ENCODE measurements at regions not wholly inside any gene's neighbourhood (a gene's known extent, or its start where the extent isn't known, plus 50 kb on each side); places are given as distances from the start of the nearest gene placed in this dataset.

DNA sequence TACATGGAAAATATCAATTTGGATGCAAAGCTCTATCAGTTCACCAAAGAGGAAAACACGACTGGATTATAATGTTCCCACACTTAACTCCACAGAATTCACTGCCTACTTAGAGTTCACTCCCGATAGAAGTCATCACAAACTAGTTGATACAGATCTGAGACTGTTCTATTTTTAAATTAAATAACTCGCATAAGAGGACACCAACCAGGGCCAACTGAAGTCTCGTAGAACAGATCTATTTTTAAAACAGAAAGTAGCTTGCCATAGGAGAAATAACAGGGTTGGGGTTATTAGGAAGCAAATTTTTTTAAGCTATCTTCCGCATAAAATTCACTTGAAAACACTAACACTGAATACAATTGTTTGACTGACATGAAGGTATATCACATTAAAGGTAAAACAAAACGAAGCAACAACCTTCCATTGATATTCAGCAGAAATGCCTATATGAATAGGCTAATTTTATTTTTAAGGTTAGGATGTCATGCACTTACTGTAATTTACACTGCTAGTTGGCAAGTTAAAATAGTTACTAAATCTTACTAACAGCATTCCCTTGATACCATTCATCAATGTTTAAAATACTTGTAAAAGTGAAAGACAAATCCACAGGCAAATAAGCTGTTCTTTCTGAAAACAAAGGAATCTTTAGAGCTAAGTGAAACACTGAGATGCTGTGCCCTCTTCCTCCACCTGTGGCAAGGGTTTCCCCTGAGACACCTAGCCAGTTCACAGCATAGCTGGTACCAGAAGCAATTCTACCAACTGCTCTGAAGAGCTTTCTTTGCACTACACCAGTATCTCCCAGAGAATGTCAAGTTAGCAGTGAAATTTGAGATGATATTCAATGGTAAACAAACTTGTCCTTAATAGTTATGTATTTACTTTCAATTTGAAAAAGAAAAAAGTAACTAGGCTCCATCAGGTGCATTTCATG is 186.7 kb upstream of the ANK3 start:
- H3K36me3 ChIP-seq (replicated peaks; ENCODE audit: control insufficient read depth, insufficient read depth, low read length) = no peaks in the 10 kb centered on the region
- DNase-seq = no peak
- no peaks in the 10 kb centered on the region for H3K27me3 ChIP-seq (ENCODE audit: control insufficient read depth, insufficient read depth, low read length)
- no peak overlapping the region for H3K4me3 ChIP-seq (ENCODE audit: insufficient read depth, low read depth, low read length)

DNA sequence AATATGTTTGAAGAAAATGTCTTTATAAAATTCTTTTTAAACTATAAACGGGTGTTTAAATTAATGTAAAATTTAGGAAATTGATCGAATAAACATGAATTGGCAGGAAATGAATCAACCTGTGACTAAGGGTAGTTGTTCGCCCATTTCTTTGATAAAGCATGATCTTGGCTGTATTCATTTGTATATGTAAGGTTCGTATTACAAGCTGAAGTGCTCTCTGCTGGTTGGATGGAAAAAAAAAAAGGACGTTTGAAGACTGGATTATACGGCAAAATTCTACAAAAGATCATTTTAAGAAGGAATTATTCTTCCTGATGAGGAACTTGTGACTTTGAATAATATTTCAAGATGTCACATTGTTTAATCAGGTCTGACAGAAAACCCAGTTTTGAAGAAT is 185.4 kb upstream of the ANK3 start:
- DNase-seq = no peak
- no peaks in the 10 kb centered on the region for H3K36me3 ChIP-seq (replicated peaks; ENCODE audit: control insufficient read depth, insufficient read depth, low read length)
- H3K27me3 ChIP-seq (ENCODE audit: control insufficient read depth, insufficient read depth, low read length) = no peaks in the 10 kb centered on the region
- no peak overlapping the region for H3K4me3 ChIP-seq (ENCODE audit: insufficient read depth, low read depth, low read length)

DNA sequence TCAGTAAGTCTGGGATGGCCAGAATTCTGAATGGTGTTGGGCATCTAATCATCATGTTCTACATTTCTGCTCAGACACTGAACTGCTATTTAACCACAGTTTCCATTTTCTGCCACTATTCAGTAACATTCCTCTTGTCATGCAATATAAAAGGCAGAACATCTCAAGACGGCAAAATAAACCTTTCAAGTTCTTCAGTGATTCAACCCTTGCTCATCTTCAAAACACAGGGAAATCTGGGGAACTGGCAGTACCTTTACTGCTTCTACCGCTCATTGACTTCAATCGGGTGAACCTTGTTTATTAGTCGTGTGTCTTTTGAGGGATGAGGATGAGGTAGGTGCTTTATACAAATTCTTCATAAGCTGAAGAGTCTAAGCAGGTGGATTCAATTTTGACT is 184.7 kb upstream of the ANK3 start:
- H3K36me3 ChIP-seq (replicated peaks; ENCODE audit: control insufficient read depth, insufficient read depth, low read length) = no peaks in the 10 kb centered on the region
- H3K4me3 ChIP-seq (ENCODE audit: insufficient read depth, low read depth, low read length) = no peak overlapping the region
- DNase-seq = no peak

DNA sequence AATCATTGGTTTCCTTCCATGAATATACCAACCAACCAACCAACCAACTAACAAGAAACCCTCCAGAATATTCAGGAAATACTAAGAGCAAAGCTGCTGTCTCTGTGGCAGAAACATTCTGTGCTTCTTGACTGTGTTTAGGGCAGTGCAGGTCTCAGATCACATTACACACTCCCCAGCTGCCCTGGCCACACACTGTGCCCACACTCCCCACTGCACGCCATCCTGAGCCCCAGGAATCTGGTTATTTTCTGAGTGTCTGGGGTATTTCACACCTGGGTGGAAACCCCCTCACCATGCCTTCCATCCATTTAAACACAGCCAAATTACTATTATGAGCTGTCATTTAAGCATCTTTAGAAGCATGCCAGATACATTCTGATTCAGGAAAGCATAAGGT is 183.7 kb upstream of the ANK3 start:
- Histone ChIP-seq H3K27me3 (ENCODE audit: control insufficient read depth, insufficient read depth, low read length) (no peaks in the 10 kb centered on the region), H3K4me3 (ENCODE audit: insufficient read depth, low read depth, low read length) (no peak overlapping the region), H3K36me3 (replicated peaks; ENCODE audit: control insufficient read depth, insufficient read depth, low read length) (no peaks in the 10 kb centered on the region)
- no peak for DNase-seq

More for the DNA sequence above, 184.7 kb upstream of the ANK3 start:
- H3K27me3 ChIP-seq (ENCODE audit: control insufficient read depth, insufficient read depth, low read length) = no peaks in the 10 kb centered on the region

DNA sequence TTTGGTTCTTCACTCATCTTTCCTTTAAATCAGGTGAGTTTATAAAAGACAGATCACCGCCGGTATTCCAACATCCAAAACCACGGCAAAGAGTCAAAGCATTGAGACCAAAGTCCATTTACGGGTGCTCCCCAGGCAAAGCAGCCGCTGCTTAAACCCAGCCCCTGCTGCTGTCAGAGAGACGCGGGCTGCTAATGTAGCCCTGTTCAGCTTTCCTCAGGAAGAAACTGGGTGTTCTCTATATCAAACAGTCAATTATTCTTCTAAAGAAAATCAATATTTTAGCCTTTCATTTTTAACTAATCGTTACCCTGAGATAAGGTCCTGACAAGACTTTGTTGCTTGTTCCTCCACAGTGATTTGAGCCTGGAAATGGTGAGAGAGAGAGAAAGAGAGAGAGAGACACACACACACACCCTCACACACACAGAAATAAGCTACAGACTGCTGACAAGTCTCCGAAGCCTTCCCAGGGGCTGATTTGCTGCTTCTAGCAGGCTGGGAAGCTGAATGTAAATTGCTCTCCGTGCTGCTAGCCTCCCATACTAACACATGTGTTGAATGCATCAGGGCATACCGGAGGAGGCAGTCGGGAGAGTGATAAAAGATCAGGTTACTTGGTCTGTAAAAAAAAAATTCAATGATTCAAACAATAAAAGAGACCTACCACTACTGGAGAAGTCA is 183.0 kb upstream of the ANK3 start:
- DNase-seq = peak; percentile 18
- H3K36me3 ChIP-seq (replicated peaks; ENCODE audit: control insufficient read depth, insufficient read depth, low read length) = no peaks in the 10 kb centered on the region
- H3K27me3 ChIP-seq (ENCODE audit: control insufficient read depth, insufficient read depth, low read length) = no peaks in the 10 kb centered on the region
- no peak overlapping the region for H3K4me3 ChIP-seq (ENCODE audit: insufficient read depth, low read depth, low read length)

DNA sequence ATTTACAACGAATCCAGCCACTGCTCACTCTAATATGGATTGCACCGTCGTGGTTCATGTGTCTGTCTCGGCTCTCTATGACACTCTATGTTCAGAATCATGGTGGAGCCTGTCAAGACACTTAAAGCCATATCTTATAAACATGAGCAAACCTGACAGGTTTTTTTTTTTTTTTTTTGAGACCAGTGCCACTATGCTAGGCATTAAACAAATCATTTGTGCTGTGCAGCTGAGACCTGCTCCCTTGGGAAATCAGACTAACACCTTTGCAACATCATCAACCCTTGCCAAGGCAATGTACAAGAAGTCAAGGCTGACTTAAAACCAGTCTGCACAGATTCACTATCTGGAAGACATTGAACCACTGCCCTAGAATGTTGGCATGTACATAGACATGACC is 181.2 kb upstream of the ANK3 start:
- Histone ChIP-seq H3K36me3 (replicated peaks; ENCODE audit: control insufficient read depth, insufficient read depth, low read length) (no peaks in the 10 kb centered on the region), H3K4me3 (ENCODE audit: insufficient read depth, low read depth, low read length) (no peak overlapping the region), H3K27me3 (ENCODE audit: control insufficient read depth, insufficient read depth, low read length) (no peaks in the 10 kb centered on the region)
- no peak for DNase-seq

DNA sequence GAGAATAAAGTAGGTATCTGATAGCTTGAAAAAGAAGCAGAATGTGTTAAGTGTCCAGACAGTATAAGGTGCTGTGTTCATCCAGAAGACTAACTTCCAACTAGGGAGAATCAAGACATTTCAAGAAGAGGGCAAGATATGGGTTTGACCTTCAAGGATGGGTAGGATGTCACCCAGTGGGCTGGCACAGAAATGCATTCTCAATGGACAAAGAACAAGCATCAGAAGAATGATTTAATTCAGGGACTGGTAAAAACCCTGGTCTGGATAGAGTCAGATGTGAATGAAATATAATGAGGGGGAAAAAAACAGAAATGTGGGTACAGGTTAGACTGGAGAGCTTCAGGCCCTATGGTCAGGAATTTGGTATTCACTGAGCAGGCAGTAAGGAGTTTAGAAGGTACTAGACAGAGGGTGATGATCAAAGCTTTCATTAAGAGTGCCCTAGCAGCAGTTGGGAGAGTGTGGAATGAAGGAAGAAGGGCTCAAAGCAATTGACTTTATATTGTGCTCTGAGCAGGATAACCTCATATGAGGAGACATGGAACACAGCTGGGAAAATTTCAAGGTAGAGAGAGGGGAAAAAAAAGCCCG is 180.7 kb upstream of the ANK3 start:
- Histone ChIP-seq H3K36me3 (replicated peaks; ENCODE audit: control insufficient read depth, insufficient read depth, low read length) (no peaks in the 10 kb centered on the region), H3K4me3 (ENCODE audit: insufficient read depth, low read depth, low read length) (no peak overlapping the region), H3K27me3 (ENCODE audit: control insufficient read depth, insufficient read depth, low read length) (no peaks in the 10 kb centered on the region)
- no peak for DNase-seq

DNA sequence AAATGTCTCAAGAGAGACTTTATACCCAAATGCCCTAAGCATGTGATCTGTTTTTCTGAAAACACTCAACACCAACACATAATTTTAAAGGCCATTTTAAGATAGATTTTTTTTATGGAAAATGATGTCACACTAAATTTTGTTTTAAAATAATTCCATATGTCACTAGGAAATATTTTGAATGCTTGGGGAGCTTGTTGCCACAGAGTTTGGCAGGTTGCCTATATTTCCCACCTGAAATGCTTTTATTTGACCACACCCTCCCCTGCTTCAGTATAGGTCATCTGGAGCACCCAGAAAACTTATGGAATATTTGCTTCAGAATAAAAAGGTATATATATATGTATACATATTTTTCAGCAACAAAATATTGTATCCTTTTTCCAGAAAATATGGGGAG is 180.0 kb upstream of the ANK3 start:
- Histone ChIP-seq H3K36me3 (replicated peaks; ENCODE audit: control insufficient read depth, insufficient read depth, low read length) (no peaks in the 10 kb centered on the region), H3K4me3 (ENCODE audit: insufficient read depth, low read depth, low read length) (no peak overlapping the region), H3K27me3 (ENCODE audit: control insufficient read depth, insufficient read depth, low read length) (no peaks in the 10 kb centered on the region)
- DNase-seq = no peak

DNA sequence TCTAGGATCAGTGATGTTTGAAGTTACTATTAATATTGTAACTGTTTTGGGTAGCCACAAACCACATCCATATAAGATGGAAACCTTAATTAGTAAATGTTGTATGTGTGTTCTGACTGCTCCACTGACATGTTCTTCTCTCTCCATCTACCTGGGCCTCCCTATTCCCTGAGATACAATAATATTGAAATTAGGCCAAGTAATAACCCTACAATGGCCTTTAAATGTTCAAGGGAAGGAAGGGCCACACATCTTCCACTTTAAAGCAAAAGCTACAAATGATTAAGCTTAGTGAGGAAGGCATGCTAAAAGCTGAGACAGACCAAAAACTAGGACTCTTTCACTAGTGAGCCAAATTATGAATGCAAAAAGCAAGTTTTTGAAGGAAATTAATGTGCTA is 176.4 kb upstream of the ANK3 start:
- no peak for DNase-seq
- H3K36me3 ChIP-seq (replicated peaks; ENCODE audit: control insufficient read depth, insufficient read depth, low read length) = no peaks in the 10 kb centered on the region

DNA sequence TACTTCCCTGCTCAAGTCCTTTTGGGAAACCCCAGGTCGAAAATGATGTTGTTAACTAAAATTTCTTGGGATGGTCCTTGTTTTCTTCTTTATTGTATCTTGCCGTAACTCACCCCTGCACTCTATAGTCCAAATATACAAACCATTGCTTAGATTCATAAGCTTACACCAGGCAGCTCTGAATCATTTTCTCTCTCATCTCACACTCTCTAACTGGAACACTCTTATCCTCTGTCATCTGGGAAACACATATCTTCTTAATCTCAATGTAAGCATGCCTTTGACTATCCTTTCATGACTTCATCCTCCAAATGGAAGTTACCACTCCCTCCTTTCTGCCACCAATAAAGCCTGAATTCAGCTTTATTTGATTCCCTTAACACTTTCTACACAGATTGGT is 175.8 kb upstream of the ANK3 start:
- Histone ChIP-seq H3K27me3 (ENCODE audit: control insufficient read depth, insufficient read depth, low read length) (no peaks in the 10 kb centered on the region), H3K36me3 (replicated peaks; ENCODE audit: control insufficient read depth, insufficient read depth, low read length) (no peaks in the 10 kb centered on the region), H3K4me3 (ENCODE audit: insufficient read depth, low read depth, low read length) (no peak overlapping the region)
- DNase-seq = no peak

More for the DNA sequence above, 176.4 kb upstream of the ANK3 start:
- no peak overlapping the region for H3K4me3 ChIP-seq (ENCODE audit: insufficient read depth, low read depth, low read length)
- no peaks in the 10 kb centered on the region for H3K27me3 ChIP-seq (ENCODE audit: control insufficient read depth, insufficient read depth, low read length)

DNA sequence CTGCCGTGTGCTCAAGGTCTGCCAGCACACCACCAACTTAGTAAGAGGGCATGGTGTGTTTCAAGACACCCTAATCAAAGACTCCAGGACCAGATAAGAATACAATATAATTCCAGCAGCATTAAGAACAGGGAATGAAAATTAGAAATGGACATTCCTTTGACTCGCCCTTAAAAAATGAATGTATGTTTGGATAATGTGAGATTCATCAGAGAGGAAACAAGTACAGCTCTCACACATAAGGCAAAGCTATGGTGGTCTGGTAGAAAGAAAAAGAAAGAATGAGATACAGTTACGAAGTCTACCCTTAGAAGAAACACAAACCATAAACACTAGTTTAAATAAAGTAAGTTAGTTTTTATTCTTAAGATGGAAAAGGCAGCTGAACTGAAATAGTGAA is 174.8 kb upstream of the ANK3 start:
- Histone ChIP-seq H3K27me3 (ENCODE audit: control insufficient read depth, insufficient read depth, low read length) (no peaks in the 10 kb centered on the region), H3K4me3 (ENCODE audit: insufficient read depth, low read depth, low read length) (no peak overlapping the region), H3K36me3 (replicated peaks; ENCODE audit: control insufficient read depth, insufficient read depth, low read length) (no peaks in the 10 kb centered on the region)
- no peak for DNase-seq

DNA sequence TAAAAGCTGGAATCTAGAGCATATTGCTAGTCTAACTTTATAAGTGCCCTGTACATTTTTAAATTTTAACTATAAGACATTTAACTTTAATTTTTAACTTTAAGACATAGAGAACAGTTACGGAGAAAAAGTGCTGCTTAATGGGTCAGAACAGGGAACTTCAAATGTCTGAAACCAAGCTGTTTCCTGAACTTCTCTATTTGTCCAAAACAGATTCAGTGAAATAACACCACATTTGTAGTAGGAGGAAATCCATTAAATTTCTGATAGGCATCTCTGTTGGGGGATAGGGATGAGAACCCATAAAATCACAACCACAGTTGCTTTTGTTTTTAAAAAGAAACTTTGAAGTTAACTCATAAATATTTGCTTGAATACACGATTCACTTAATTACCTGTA is 170.8 kb upstream of the ANK3 start:
- Histone ChIP-seq H3K27me3 (ENCODE audit: control insufficient read depth, insufficient read depth, low read length) (no peaks in the 10 kb centered on the region), H3K36me3 (replicated peaks; ENCODE audit: control insufficient read depth, insufficient read depth, low read length) (no peaks in the 10 kb centered on the region), H3K4me3 (ENCODE audit: insufficient read depth, low read depth, low read length) (no peak overlapping the region)
- no peak for DNase-seq

DNA sequence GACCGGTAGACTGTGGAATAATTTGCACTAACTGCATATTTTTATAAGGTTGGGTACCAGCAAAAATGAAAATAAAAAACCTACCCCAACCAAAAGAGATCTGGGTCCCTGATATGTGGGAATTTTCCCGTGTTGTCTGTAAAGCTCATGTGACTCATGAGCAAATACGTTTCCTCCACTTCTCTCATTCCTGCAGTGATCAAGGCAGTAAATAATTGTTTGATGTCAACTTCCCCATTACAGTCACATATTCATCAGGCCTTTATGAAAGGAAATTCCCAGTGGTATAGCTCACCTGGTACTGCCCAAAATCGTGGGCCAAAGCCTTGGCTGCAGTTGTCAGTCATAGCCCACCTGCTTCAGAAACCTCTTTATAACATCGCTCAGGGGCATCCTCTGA is 166.0 kb upstream of the ANK3 start:
- no peak overlapping the region for H3K4me3 ChIP-seq (ENCODE audit: insufficient read depth, low read depth, low read length)
- no peaks in the 10 kb centered on the region for H3K36me3 ChIP-seq (replicated peaks; ENCODE audit: control insufficient read depth, insufficient read depth, low read length)
- DNase-seq = no peak
- no peaks in the 10 kb centered on the region for H3K27me3 ChIP-seq (ENCODE audit: control insufficient read depth, insufficient read depth, low read length)

DNA sequence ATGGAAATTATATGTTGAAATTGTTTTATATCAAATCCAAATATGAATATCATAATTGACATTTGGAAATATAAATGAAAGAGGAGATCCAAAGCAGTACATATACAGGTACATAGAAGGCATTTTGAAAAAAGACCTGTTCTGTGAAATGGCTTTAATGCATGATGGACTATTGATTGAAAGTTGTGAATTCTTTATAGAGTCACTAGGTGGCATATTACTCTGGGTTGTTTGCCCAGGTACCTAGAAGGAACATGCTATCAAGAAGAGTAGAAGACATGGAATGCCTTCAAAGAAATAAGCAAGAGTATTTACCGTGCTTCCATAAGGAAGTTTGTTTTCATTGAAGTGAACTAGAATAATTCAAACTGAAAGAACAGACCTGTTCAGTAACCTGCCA is 160.0 kb upstream of the ANK3 start:
- no peaks in the 10 kb centered on the region for H3K27me3 ChIP-seq (ENCODE audit: control insufficient read depth, insufficient read depth, low read length)
- peak; percentile 11 for DNase-seq
- H3K36me3 ChIP-seq (replicated peaks; ENCODE audit: control insufficient read depth, insufficient read depth, low read length) = no peaks in the 10 kb centered on the region
- H3K4me3 ChIP-seq (ENCODE audit: insufficient read depth, low read depth, low read length) = no peak overlapping the region

DNA sequence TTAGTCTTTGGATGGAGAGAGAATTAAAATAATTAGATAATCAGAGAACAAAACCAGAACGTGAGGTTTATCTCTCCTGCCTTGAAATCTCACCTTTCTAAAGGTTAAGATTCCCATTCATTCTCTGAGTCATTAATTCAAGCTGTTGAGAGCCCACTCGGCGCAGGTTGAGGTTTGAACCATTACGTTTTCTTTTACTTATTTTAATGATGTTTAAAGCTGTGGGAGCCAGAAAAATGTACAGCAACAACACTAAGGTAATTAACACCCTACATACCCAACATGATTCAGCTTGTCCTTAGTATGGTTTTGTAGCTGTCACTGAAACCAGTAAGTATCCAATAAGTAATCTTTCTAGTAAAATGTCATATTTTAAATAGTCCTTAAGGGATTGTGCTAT is 153.0 kb upstream of the ANK3 start:
- Histone ChIP-seq H3K4me3 (ENCODE audit: insufficient read depth, low read depth, low read length) (no peak overlapping the region), H3K36me3 (replicated peaks; ENCODE audit: control insufficient read depth, insufficient read depth, low read length) (no peaks in the 10 kb centered on the region), H3K27me3 (ENCODE audit: control insufficient read depth, insufficient read depth, low read length) (no peaks in the 10 kb centered on the region)
- DNase-seq = no peak

Measured in H7 (cell line).